Neuronal stem cell (in vitro differentiated cells): ENCODE measurements at regions not wholly inside any gene's neighbourhood (a gene's known extent, or its start where the extent isn't known, plus 50 kb on each side); places are given as distances from the start of the nearest gene placed in this dataset.

Experiments
- DNase-seq: peaks from one replicate; pipeline ENCODE4 v3.0.0-alpha.2; 2013; ENCODE audit warnings: low spot score
- H2AFZ ChIP-seq: one replicate; pipeline ENCODE4 v1.6.1; 2013; ENCODE audit warnings: mild to moderate bottlenecking, low read length, inconsistent platforms
- H2AK5ac ChIP-seq: 2 replicates; pipeline ENCODE4 v1.6.1; 2013; ENCODE audit warnings: low read depth, mild to moderate bottlenecking, inconsistent platforms, low read length, moderate library complexity, mixed read lengths
- H2BK120ac ChIP-seq: 2 replicates; pipeline ENCODE4 v1.6.1; 2013; ENCODE audit warnings: low read depth, mild to moderate bottlenecking, inconsistent platforms, low read length, moderate library complexity, mixed read lengths
- H2BK12ac ChIP-seq: one replicate; pipeline ENCODE4 v1.6.1; 2013; ENCODE audit warnings: low read length, inconsistent platforms
- H2BK15ac ChIP-seq: 2 replicates; pipeline ENCODE4 v1.6.1; 2013; ENCODE audit warnings: mild to moderate bottlenecking, low read length, inconsistent platforms, mixed read lengths
- H2BK5ac ChIP-seq: one replicate; pipeline ENCODE4 v1.6.1; 2013; ENCODE audit warnings: inconsistent platforms, mild to moderate bottlenecking, low read length, moderate library complexity
- H3K14ac ChIP-seq: one replicate; pipeline ENCODE4 v1.6.1; 2013; ENCODE audit warnings: low read length, inconsistent platforms
- H3K18ac ChIP-seq: 2 replicates; pipeline ENCODE4 v1.6.1; 2013; ENCODE audit warnings: low read length, inconsistent platforms
- H3K23ac ChIP-seq: 2 replicates; pipeline ENCODE4 v1.6.1; 2013; ENCODE audit warnings: low read depth, mild to moderate bottlenecking, mixed read lengths, low read length, inconsistent platforms; ENCODE audit not compliant: poor library complexity
- H3K27ac ChIP-seq: replicated peaks from 3 replicates; pipeline ENCODE4 v1.5.1; 2013; ENCODE audit warnings: low read length, inconsistent platforms
- H3K27me3 ChIP-seq, 3 experiments: 2 replicates each; pipeline ENCODE4 v1.6.1; 2013; ENCODE audit warnings: low read length in 3 of 3, mild to moderate bottlenecking in 2 of 3, inconsistent platforms in 1 of 3, low read depth in 1 of 3, mixed read lengths in 1 of 3, moderate library complexity in 1 of 3; ENCODE audit not compliant: control insufficient read depth in 3 of 3, insufficient read depth in 3 of 3
- H3K36me3 ChIP-seq, 2 donors: replicated peaks in 1 of 2; 2 replicates each; pipeline ENCODE4 v1.6.1; 2013; ENCODE audit warnings: low read length in 2 of 2; ENCODE audit not compliant: control insufficient read depth in 2 of 2, insufficient read depth in 2 of 2
- H3K4ac ChIP-seq: 2 replicates; pipeline ENCODE4 v1.6.1; 2013; ENCODE audit warnings: inconsistent platforms, mild to moderate bottlenecking, low read length, moderate library complexity
- H3K4me1 ChIP-seq, 2 donors: 1 replicate in 1 of 2; 2 replicates in 1 of 2; pipeline ENCODE4 v1.6.1; 2013; ENCODE audit warnings: low read length in 2 of 2, low read depth in 1 of 2; ENCODE audit not compliant: control insufficient read depth in 2 of 2, insufficient read depth in 1 of 2
- H3K4me2 ChIP-seq: one replicate; pipeline ENCODE4 v1.6.1; 2013; ENCODE audit warnings: mild to moderate bottlenecking, low read length, inconsistent platforms; ENCODE audit not compliant: insufficient read depth, poor library complexity, severe bottlenecking
- H3K4me3 ChIP-seq, 2 donors: 2 replicates each; pipeline ENCODE4 v1.5.1; 2013; ENCODE audit warnings: low read length in 2 of 2, mild to moderate bottlenecking in 2 of 2, inconsistent platforms in 1 of 2, moderate library complexity in 1 of 2
- H3K79me1 ChIP-seq: one replicate; pipeline ENCODE4 v1.6.1; 2013; ENCODE audit warnings: low read depth, mild to moderate bottlenecking, inconsistent platforms, low read length, moderate library complexity
- H3K9ac ChIP-seq: one replicate; pipeline ENCODE4 v1.6.1; 2013; ENCODE audit warnings: mild to moderate bottlenecking, low read depth, low read length, inconsistent platforms; ENCODE audit not compliant: poor library complexity
- H3K9me3 ChIP-seq, 2 donors: replicated peaks in 1 of 2; 2 replicates each; pipeline versions ENCODE3 to v1.6.1; 2013; ENCODE audit warnings: low read length in 2 of 2, mild to moderate bottlenecking in 2 of 2, inconsistent platforms in 1 of 2, low read depth in 1 of 2, mixed read lengths in 1 of 2, moderate library complexity in 1 of 2; ENCODE audit not compliant: control insufficient read depth in 2 of 2, insufficient read depth in 1 of 2
- H4K8ac ChIP-seq: one replicate; pipeline ENCODE4 v1.6.1; 2013; ENCODE audit warnings: low read depth, mild to moderate bottlenecking, inconsistent platforms, low read length, moderate library complexity
- H4K91ac ChIP-seq: one replicate; pipeline ENCODE4 v1.6.1; 2013; ENCODE audit warnings: low read length, low read depth, mild to moderate bottlenecking, inconsistent platforms; ENCODE audit not compliant: poor library complexity
- WGBS, 2 donors: extraction: QIAGEN DNeasy Blood & Tissue Kit; methylation state at CpG; one replicate each; pipeline ENCODE4 v1.1.7; 2013; ENCODE audit warnings: missing lambda C conversion rate in 2 of 2, mixed read lengths in 1 of 2; ENCODE audit not compliant: insufficient read length in 2 of 2, insufficient replicate concordance in 1 of 2; ENCODE audit errors: extremely low coverage in 2 of 2; 5-methylcytosine and 5-hydroxymethylcytosine counted together

GRCh38 chr11:92909214-92909613 is 60.2 kb upstream of the MTNR1B start:
- no peak overlapping the region for H3K18ac ChIP-seq
- H2BK5ac ChIP-seq = no peak overlapping the region
- no peak overlapping the region for H4K91ac ChIP-seq
- no peak overlapping the region for H3K4me2 ChIP-seq
- no peaks in the 10 kb centered on the region for H3K9me3 ChIP-seq
- H3K23ac ChIP-seq = no peak overlapping the region
- no peak overlapping the region for H3K4me3 ChIP-seq
- H4K8ac ChIP-seq = no peak overlapping the region
- no peak overlapping the region for H3K27ac ChIP-seq
- no peaks in the 10 kb centered on the region for H3K79me1 ChIP-seq
- no peak overlapping the region for H2BK12ac ChIP-seq
- no peak overlapping the region for H2AK5ac ChIP-seq
- H2AFZ ChIP-seq = no peak overlapping the region
- no peaks in the 10 kb centered on the region for H3K36me3 ChIP-seq
- no peak for DNase-seq
- WGBS, 2 donors = no CpG with 5 or more reads among the region's 5 CpGs
- no peak overlapping the region for H3K4ac ChIP-seq
- no peaks in the 10 kb centered on the region for H3K27me3 ChIP-seq
- H3K9ac ChIP-seq = peak overlapping the region; percentile 5
- no peaks in the 10 kb centered on the region for H3K4me1 ChIP-seq
- H2BK120ac ChIP-seq = no peak overlapping the region
- no peak overlapping the region for H3K14ac ChIP-seq
- no peak overlapping the region for H2BK15ac ChIP-seq

GRCh38 chr11:92911478-92911877 is 58.0 kb upstream of the MTNR1B start:
- Histone ChIP-seq H3K23ac (no peak overlapping the region), H3K4ac (no peak overlapping the region), H2BK5ac (no peak overlapping the region), H3K79me1 (no peaks in the 10 kb centered on the region), H3K18ac (no peak overlapping the region), H3K4me3 (no peak overlapping the region), H3K14ac (no peak overlapping the region), H2AK5ac (no peak overlapping the region), H3K36me3 (no peaks in the 10 kb centered on the region), H2BK120ac (no peak overlapping the region), H3K9me3 (no peaks in the 10 kb centered on the region), H3K9ac (no peak overlapping the region), H3K27me3 (no peaks in the 10 kb centered on the region), H2BK15ac (no peak overlapping the region), H3K4me2 (no peak overlapping the region), H4K8ac (no peak overlapping the region), H4K91ac (no peak overlapping the region), H2AFZ (no peak overlapping the region), H3K27ac (no peak overlapping the region), H3K4me1 (no peaks in the 10 kb centered on the region), H2BK12ac (no peak overlapping the region)
- DNase-seq = no peak
- no CpG with 5 or more reads among the region's 2 CpGs for WGBS, 2 donors

DNA sequence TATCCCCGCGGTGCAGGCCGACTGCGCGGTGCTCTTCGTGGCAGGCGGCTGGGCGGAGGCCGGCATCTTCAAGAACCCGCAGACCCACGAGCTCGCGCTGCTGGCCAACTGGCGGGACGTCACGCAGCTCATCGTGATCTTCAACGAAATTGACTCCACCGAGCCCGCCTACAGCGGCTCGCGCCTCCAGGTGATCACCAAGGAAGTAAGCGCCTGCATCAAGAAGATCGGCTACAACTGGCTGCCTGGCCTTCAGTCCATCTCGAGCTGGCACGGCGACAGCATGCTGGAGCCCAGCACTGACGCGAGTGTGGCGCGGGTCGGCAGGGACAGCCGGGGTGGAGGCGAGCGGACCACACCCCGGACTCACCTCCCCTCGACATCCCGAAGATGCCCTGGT is 53.9 kb upstream of the MTNR1B start:
- no peaks in the 10 kb centered on the region for H3K9me3 ChIP-seq
- no peak overlapping the region for H2BK120ac ChIP-seq
- no peak overlapping the region for H2AFZ ChIP-seq
- no peaks in the 10 kb centered on the region for H3K27me3 ChIP-seq
- H2AK5ac ChIP-seq = no peak overlapping the region
- H2BK15ac ChIP-seq = no peak overlapping the region
- WGBS, 2 donors = no CpG with 5 or more reads among the region's 39 CpGs
- no peak overlapping the region for H3K14ac ChIP-seq
- H3K27ac ChIP-seq = no peak overlapping the region
- H3K4me2 ChIP-seq = no peak overlapping the region
- H3K4ac ChIP-seq = no peak overlapping the region
- H3K4me1 ChIP-seq = peaks cover 0 to 4% of the 10 kb centered on the region in 2 donors
- DNase-seq = no peak
- H4K91ac ChIP-seq = no peak overlapping the region
- no peak overlapping the region for H3K4me3 ChIP-seq
- H2BK5ac ChIP-seq = no peak overlapping the region
- no peak overlapping the region for H4K8ac ChIP-seq
- no peak overlapping the region for H3K18ac ChIP-seq
- H2BK12ac ChIP-seq = no peak overlapping the region
- H3K23ac ChIP-seq = no peak overlapping the region
- H3K36me3 ChIP-seq = no peaks in the 10 kb centered on the region
- no peak overlapping the region for H3K9ac ChIP-seq
- H3K79me1 ChIP-seq = no peaks in the 10 kb centered on the region

DNA sequence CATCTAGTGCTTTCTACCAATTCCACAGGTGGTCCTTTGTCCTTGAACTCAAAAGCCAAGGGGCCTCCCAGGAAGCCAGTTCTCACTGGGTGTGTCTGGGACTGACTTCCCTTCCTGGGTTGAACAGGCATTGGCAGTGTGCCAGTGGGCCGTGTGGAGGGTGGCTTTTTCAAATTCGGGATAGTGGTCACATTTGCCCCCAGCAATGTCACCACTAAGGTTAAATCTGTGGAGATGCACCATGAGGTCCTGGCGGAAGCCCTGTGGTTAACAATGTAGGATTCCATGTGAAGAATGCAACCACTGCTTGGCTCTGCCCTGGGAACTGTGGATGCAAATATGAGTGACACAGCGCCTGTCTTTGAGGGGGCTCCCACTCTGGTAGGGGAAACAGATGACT is 53.2 kb upstream of the MTNR1B start:
- Histone ChIP-seq H4K91ac (no peak overlapping the region), H3K9ac (no peak overlapping the region), H3K4me2 (no peak overlapping the region), H2BK15ac (no peak overlapping the region), H2BK12ac (no peak overlapping the region), H3K79me1 (no peaks in the 10 kb centered on the region), H3K23ac (no peak overlapping the region), H3K27me3 (no peaks in the 10 kb centered on the region), H2BK120ac (no peak overlapping the region), H3K14ac (no peak overlapping the region), H2AK5ac (no peak overlapping the region), H2AFZ (no peak overlapping the region), H3K4ac (no peak overlapping the region), H4K8ac (no peak overlapping the region), H3K18ac (peak overlapping the region; percentile 16), H3K9me3 (no peaks in the 10 kb centered on the region), H2BK5ac (no peak overlapping the region), H3K4me1 (peaks cover 0 to 4% of the 10 kb centered on the region in 2 donors), H3K4me3 (no peak overlapping the region), H3K36me3 (no peaks in the 10 kb centered on the region), H3K27ac (no peak overlapping the region)
- DNase-seq = no peak
- no CpG with 5 or more reads among the region's 4 CpGs for WGBS, 2 donors
